GM21619 (cell line): ENCODE measurements at regions not wholly inside any gene's neighbourhood (a gene's known extent, or its start where the extent isn't known, plus 50 kb on each side); places are given as distances from the start of the nearest gene placed in this dataset.

Experiments
- ATAC-seq: cut with Tn5 transposase; IDR thresholded peaks from one replicate; pipeline ENCODE4 v1.9.1; 2021; ENCODE audit not compliant: unreplicated experiment

DNA sequence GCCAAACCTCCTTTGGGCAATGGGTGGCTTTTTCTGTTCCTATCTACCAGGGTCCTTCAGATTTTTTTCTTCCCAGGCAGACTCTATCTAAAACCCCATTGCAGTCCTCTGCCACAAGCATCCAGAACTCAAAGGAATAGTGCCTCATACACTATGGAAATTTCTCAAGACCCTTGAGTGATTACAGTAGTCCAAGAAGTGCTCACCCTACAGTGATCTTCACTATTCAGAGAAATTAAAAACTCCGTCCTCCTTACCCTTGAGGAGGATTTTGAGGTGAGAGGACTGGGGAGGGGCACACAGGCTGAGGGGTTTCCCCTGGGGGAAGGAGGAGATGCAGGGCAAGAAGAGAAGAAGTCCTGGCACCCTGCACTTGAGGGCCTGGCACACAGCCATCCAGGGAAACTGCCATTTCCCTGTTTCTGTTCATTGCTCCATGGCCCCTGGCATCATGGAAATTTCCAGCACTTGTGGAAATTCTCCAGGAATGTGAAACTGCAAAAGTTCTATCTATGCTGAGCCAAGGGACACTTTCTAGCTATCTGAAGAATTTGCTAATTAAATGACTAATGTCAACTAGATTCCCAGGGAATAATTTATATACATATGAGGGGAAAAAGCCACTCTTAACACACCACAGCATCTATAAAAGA lies 102.5 kb upstream of the ATP1B1 start:
- no peak for ATAC-seq

DNA sequence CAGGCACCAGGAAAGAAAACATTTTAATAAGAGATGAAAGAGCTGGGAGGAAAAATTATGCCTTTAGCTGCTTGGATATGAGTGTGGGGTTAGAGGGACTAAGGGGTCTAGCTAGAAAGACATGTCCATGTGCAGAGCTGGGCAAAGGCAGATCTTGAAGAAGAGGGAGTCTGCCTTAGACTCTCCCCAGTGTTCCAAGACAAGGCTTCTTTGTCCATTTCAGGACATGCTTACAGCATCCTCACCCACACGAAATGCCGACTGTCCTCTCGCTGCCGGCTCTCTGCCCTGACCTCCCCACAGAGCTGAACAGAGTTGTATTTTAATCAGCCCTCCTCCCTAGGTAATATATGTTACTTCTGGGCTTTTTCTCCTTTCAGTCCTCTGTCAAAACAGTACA lies 100.7 kb upstream of the ATP1B1 start:
- ATAC-seq, result no peak

- no peak for ATAC-seq
These were observed 96.8 kb upstream of the ATP1B1 start for GRCh38 chr1:169009666-169010065.

DNA sequence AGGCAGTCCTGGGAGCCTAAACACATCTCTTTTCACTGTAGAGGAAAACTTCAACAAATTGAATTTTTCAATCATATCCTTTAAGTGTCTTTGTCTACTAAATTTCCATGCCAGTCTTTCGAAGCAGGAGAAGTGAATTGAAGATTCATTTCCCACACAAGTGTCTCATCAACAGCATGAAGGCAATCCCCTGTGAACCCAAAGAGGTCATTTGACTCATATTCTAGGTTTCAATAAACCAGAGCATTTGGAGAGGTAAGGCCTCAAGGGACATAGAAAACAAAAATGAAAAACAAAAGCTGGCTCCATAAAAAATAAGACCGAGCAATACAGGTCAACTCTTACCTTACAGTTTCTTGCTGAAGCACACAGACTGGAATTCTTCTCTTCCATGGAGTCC lies 94.1 kb upstream of the ATP1B1 start:
- ATAC-seq, result peak; percentile 84

GRCh38 chr1:169013821-169014220 lies 92.7 kb upstream of the ATP1B1 start:
- no peak for ATAC-seq

GRCh38 chr1:169015464-169015863 lies 91.0 kb upstream of the ATP1B1 start:
- ATAC-seq, result no peak

GRCh38 chr1:169018751-169019150 lies 87.7 kb upstream of the ATP1B1 start:
- ATAC-seq, result no peak

DNA sequence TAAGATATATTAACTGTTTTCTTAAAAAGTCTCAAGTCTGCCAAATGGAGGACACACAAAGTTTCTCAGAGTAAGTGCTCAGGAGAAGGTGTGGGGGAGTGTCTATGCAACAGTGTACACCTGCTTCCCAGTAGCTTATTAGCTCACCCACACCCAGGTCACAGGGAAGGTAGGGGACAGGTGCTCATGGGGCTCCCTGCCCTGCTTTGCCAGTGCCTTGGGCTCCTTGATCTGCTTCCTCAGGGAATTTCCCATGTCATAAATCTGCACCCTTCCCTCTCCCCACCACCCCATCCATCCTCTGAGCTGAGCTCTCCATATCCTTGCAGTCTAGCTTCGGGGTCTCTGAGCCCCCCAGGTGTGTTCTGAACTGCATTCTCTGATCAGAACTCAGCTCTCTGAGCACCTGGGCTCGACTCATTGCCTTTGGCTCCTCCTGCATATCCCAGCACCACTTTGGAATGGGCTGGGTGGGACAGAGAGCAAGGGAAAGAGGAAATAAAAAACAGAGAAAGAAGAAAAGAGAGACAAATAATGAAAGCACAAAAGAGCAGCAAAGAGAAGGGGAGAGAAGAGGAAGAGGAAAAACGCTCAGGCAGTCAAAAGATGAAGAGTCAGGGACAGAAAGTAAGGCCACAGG lies 87.0 kb upstream of the ATP1B1 start:
- ATAC-seq, result no peak

- ATAC-seq, result no peak
These were observed 85.8 kb upstream of the ATP1B1 start for GRCh38 chr1:169020684-169021083.

DNA sequence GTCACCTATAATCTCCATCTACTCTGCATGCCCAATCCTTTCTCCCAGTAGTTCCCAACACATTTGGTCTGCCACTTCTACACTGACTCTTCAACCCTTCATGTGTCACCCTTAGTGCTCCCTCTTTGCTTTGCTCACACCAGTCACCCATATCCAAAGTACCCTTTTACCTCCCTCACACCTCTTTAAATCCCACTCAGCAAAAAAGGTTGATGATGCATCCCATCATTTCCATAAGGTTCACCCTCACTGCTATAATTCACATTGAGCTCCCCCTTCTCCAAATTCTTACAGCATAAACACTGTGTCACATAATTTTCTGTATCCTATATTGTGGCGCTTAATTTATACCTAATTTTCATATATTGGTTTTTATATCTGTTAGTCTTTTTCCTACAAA lies 83.8 kb upstream of the ATP1B1 start:
- ATAC-seq, result no peak

GRCh38 chr1:169024255-169024654 lies 82.2 kb upstream of the ATP1B1 start:
- ATAC-seq, result no peak

- ATAC-seq, result peak; percentile 90
These were observed 81.7 kb upstream of the ATP1B1 start for GRCh38 chr1:169024800-169025271.

GRCh38 chr1:169025412-169025811 lies 81.1 kb upstream of the ATP1B1 start:
- ATAC-seq, result no peak

DNA sequence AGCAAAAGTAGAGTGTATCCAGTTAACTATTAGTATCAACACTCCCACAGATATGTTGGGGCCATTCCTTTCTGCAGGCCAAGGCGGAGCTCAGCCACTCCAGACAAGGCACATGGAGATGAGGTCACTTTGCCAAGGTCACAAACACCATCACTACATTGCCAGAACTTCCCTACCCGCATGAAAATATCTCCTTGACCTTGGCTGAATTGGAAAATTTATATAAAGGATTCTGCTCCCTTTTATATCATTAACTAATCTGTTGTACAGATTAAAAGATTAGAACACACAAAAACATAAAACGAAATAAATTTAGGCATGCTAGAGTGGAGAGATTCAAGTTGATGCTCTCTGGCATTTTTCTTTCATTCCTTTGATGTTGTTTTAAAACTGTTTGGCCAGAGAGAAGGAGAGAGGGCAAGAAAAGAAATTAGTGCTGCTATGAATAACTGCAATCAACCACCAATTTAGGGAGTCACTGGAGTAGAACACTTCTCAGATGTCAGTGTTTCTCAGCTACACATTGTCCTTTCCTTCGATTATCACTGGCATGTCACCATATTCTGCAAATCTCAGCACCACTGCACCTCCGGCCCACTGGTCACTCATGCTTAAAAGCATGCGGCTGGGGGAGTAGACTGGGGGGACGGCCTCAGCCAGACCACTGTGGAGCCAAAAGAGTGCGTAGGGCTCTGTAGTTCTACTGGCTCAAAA lies 78.7 kb upstream of the ATP1B1 start:
- peak; percentile 42 for ATAC-seq

DNA sequence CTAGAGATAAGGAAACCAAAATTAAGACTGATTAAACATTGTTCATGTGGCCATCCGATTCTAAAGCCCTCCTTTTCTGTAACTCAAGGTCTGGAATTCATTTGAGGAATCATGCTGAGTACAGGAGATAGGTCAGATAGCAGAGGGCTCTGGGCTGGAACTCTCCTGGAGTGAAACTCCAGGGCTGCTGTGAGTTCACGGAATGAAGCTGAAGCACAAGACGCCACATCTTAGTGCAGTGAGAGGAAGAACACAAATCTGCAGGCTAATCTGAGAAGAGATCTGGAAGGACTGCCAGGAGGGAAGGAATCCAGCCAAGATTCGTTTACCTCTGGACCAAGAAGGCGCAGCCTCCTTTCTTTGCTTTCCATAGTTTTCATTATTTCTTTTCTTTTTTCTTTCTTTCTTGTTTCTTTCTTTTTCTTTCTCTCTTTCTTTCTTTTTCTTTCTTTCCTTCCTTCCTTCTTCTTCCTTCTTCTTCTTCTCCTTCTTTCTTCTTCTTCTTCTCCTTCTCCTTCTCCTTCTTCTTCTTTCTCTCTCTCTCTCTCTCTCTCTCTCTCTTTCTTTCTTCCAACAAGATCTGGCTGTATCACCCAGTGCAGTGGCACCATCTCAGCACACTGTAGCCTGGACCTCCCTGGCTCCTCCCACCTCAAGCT lies 74.8 kb upstream of the ATP1B1 start:
- no peak for ATAC-seq

DNA sequence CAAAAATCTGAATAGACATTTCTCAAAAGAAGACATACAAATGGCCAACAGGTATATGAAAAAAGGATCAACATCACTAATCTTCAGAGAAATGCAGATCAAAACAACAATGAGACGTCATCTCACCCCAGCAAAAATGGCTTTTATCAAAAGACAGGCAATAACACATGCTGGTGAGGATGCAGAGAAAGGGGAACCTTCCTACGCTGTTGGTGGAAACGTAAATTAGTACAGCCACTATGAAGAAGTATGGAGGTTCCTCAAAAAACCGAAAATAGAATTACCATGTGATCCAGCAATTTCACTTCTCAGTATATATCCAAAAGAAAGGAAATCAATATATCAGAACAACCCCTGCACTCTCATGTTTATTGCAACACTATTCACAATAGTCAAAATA lies 65.1 kb upstream of the ATP1B1 start:
- no peak for ATAC-seq

DNA sequence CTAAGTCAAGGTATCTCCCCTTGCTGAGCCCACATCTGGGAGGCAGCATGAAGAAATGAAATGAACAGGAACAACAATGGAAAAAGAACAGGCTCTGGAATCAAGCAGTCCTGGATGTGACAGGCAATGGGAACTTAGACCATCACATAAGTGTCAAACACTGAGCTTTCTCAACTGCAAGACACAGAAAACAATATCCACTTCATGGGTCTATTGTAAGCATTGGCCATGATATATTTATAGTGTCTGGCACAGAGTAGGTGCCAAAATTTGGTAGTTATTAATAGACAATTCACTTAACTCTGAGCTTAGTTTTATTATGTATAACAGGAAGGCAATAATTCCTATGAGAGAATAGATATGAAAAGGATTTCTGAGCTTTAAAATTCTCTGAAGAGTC lies 64.1 kb upstream of the ATP1B1 start:
- ATAC-seq, result no peak

DNA sequence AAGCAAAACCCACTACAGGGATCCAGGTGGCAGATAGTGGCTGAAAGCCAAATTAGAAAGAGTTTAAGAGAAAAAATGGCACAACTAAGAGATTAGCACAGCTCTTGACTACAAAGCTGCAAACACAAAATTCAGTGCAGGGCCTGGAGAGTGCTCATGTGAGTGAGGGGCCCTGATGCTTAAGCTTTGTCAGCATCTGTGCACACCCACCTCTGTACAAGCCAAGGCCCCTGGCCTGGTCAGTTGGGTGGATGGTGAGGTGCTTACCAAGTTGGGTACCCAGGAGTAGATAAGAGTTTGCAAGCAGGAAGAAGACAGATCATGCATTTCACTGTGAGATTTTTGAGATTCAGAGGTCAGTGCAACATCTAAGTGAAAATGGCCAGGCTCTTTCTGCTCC lies 62.7 kb upstream of the ATP1B1 start:
- no peak for ATAC-seq

- ATAC-seq, result peak; percentile 91
These were observed 62.2 kb upstream of the ATP1B1 start for GRCh38 chr1:169044296-169044695.

DNA sequence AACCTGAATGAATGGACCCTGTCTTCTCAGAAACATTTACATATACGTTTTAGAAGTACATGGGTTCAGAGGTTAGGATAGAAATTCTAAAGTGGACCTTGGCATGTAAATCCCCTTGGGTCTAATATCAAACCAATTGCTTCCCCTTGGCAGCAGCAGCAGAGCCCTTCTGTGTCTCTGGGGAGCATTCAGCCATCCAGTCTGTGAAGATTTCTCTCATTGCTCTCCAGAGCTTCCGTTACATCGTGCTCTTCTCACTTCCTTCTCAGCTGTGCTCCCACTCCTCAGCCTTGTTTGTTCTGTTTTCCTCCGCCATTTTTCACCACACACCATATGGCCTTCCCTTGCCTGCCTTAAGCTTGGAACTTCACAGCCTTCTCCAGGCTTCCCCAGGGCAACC lies 61.5 kb upstream of the ATP1B1 start:
- ATAC-seq, result peak; percentile 51

- ATAC-seq, result no peak
These were observed 59.8 kb upstream of the ATP1B1 start for GRCh38 chr1:169046671-169047070.

DNA sequence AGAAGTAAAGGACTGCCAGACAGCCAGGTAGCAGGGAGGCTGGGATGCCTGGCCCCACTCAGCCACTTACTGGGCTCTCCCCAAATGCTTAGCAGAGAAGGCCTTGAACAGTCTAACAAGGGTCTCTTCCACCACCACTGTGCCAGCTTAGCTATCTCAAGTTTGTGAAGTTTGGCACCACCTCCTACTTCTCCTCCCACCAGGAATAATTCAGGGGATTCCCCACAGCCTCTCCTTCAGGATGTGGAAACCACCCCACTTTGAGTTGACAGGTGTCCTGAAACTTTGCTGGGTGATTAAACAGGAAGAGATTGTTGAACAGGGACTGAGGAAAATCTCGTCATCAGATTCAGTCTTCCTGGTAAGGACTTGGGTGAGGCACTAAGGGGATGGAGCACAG lies 59.4 kb upstream of the ATP1B1 start:
- ATAC-seq, result no peak
